Uterus (tissue), 3 donors: ENCODE measurements at regions not wholly inside any gene's neighbourhood (a gene's known extent, or its start where the extent isn't known, plus 50 kb on each side); places are given as distances from the start of the nearest gene placed in this dataset.

Experiments used
- DNase-seq, 2 donors: peaks; one replicate each; pipeline ENCODE4 v3.0.0-alpha.2; 2019 to 2020
- H3K27ac ChIP-seq, 2 donors: fragments of 200-600 bp; sonication (generic); 1 replicate in 1 of 2; 2 replicates in 1 of 2; pipeline ENCODE4 v1.5.1; 2016 to 2018
- H3K27me3 ChIP-seq, 2 donors: fragments of 200-600 bp; sonication (generic); one replicate each; pipeline ENCODE4 v1.5.1; 2018 to 2019; ENCODE audit warnings: control low read depth in 1 of 2
- H3K36me3 ChIP-seq, 2 donors: fragments of 200-600 bp; sonication (generic); one replicate each; pipeline ENCODE4 v1.5.1; 2019; ENCODE audit warnings: control low read depth in 1 of 2
- H3K4me1 ChIP-seq, 2 donors: fragments of 200-600 bp; sonication (generic); one replicate each; pipeline ENCODE4 v1.5.1; 2018 to 2019; ENCODE audit warnings: control low read depth in 1 of 2
- H3K4me3 ChIP-seq, 2 donors: fragments of 200-600 bp; sonication (generic); 1 replicate in 1 of 2; 2 replicates in 1 of 2; pipeline ENCODE4 v1.5.1; 2018 to 2019; ENCODE audit warnings: mild to moderate bottlenecking in 1 of 2
- H3K9me3 ChIP-seq, 2 donors: fragments of 200-600 bp; sonication (generic); one replicate each; pipeline ENCODE4 v1.5.1; 2019; ENCODE audit warnings: control low read depth in 1 of 2
- POLR2A ChIP-seq, 2 donors: fragments of 450-650 bp; IDR thresholded peaks; one replicate each; pipeline ENCODE4 v1.6.1; 2016; ENCODE audit warnings: antibody characterized with exemption in 2 of 2, mild to moderate bottlenecking in 1 of 2, moderate library complexity in 1 of 2
- intact Hi-C: fragments of 100-400 bp; cut with DNase I; formaldehyde crosslinking; loops from one replicate; pipeline ENCODE4 v1.15.1; 2023; ENCODE audit warnings: low total_unique reads
- TF ChIP-seq, protein P1 (sequence below), 4 experiments: fragments of 200-600 bp in 2 of 4; fragments of 450-650 bp in 2 of 4; sonication (generic) in 2 of 4; IDR thresholded peaks; one replicate each; pipeline ENCODE4 v1.5.1; 2016 to 2019; ENCODE audit warnings: antibody characterized with exemption in 4 of 4, mild to moderate bottlenecking in 2 of 4, moderate library complexity in 1 of 4
- donor health status: DM: yes; HTN: yes; CAD: no.

GRCh38 chr5:6264394-6264793, 114.0 kb downstream of the MED10 start:
- Histone ChIP-seq H3K4me3 (no peak overlapping the region), H3K4me1 (no peaks in the 10 kb centered on the region), H3K9me3 (no peaks in the 10 kb centered on the region), H3K27me3 (no peaks in the 10 kb centered on the region), H3K27ac (no peak overlapping the region), H3K36me3 (no peaks in the 10 kb centered on the region)
- intact Hi-C loops, result no loop called here
- TF ChIP-seq, protein P1, sequence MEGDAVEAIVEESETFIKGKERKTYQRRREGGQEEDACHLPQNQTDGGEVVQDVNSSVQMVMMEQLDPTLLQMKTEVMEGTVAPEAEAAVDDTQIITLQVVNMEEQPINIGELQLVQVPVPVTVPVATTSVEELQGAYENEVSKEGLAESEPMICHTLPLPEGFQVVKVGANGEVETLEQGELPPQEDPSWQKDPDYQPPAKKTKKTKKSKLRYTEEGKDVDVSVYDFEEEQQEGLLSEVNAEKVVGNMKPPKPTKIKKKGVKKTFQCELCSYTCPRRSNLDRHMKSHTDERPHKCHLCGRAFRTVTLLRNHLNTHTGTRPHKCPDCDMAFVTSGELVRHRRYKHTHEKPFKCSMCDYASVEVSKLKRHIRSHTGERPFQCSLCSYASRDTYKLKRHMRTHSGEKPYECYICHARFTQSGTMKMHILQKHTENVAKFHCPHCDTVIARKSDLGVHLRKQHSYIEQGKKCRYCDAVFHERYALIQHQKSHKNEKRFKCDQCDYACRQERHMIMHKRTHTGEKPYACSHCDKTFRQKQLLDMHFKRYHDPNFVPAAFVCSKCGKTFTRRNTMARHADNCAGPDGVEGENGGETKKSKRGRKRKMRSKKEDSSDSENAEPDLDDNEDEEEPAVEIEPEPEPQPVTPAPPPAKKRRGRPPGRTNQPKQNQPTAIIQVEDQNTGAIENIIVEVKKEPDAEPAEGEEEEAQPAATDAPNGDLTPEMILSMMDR (IDR thresholded peaks at IDR 0.05), result no peak
- TF ChIP-seq POLR2A (IDR thresholded peaks at IDR 0.05), result no peak
- no peak for DNase-seq

GRCh38 chr5:6262651-6263363, 115.5 kb downstream of the MED10 start:
- TF ChIP-seq, protein P1 (IDR thresholded peaks at IDR 0.05), result no peak
- TF ChIP-seq POLR2A (IDR thresholded peaks at IDR 0.05), result no peak
- Histone ChIP-seq H3K27ac (no peak overlapping the region), H3K4me3 (no peak overlapping the region), H3K36me3 (no peaks in the 10 kb centered on the region), H3K4me1 (no peaks in the 10 kb centered on the region), H3K27me3 (no peaks in the 10 kb centered on the region), H3K9me3 (no peaks in the 10 kb centered on the region)
- intact Hi-C loops, result no loop called here
- no peak for DNase-seq

DNA sequence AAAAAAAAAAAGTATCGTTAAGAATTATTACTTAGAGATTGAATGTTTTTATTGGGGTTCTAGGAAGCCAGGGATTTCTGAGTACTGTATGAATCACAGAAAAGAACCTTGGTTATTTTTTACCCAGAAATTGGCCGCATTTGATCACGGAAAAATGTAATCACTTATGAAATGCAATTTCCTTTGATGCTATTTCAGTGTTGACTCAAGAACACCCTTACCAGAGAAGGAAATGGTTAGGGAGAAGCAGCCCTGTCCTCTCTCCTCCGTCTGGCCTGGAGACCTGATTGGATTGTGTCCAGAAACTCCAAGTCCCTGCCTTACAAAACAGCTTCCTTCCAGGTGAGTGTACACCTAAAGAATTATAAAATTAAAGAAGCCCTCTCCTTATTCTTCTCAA, 116.7 kb downstream of the MED10 start:
- no peak overlapping the region for H3K4me3 ChIP-seq
- no peaks in the 10 kb centered on the region for H3K27me3 ChIP-seq
- TF ChIP-seq POLR2A (IDR thresholded peaks at IDR 0.05), result no peak
- TF ChIP-seq, protein P1 (IDR thresholded peaks at IDR 0.05), result no peak
- no peaks in the 10 kb centered on the region for H3K9me3 ChIP-seq
- H3K4me1 ChIP-seq, result no peaks in the 10 kb centered on the region
- no peaks in the 10 kb centered on the region for H3K36me3 ChIP-seq
- DNase-seq, result no peak
- H3K27ac ChIP-seq, result no peak overlapping the region
- intact Hi-C loops, result no loop called here

GRCh38 chr5:6261256-6261655, 117.1 kb downstream of the MED10 start:
- H3K27ac ChIP-seq, result no peak overlapping the region
- H3K4me1 ChIP-seq, result no peaks in the 10 kb centered on the region
- DNase-seq, result no peak
- no peak overlapping the region for H3K4me3 ChIP-seq
- no peaks in the 10 kb centered on the region for H3K36me3 ChIP-seq
- H3K27me3 ChIP-seq, result no peaks in the 10 kb centered on the region
- no peaks in the 10 kb centered on the region for H3K9me3 ChIP-seq
- no peak for TF ChIP-seq POLR2A (IDR thresholded peaks at IDR 0.05)
- intact Hi-C loops, result no loop called here

DNA sequence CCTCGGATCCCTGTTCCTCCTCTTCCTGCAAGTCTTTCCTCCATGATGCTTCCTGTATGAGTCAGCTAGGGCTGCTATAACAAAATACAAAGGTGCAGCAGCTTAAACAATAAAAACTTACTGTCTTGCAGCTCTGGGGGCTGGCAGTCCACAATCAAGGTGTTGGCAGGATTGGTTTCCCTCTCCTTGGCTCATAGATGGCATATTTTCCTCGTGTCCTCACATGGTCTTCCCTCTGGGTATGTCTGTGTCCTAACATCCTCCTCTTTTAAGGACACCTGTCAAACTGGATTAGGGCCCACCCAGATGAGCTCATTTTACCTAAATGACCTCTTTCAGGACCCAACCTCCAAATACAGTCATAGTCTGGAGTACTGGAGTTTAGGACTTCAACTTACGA, 117.5 kb downstream of the MED10 start:
- H3K27ac ChIP-seq, result no peak overlapping the region
- no peaks in the 10 kb centered on the region for H3K9me3 ChIP-seq
- intact Hi-C loops, result no loop called here
- TF ChIP-seq, protein P1 (IDR thresholded peaks at IDR 0.05), result no peak
- TF ChIP-seq POLR2A (IDR thresholded peaks at IDR 0.05), result no peak
- no peaks in the 10 kb centered on the region for H3K4me1 ChIP-seq
- no peaks in the 10 kb centered on the region for H3K27me3 ChIP-seq
- no peaks in the 10 kb centered on the region for H3K36me3 ChIP-seq
- DNase-seq, result no peak
- no peak overlapping the region for H3K4me3 ChIP-seq

DNA sequence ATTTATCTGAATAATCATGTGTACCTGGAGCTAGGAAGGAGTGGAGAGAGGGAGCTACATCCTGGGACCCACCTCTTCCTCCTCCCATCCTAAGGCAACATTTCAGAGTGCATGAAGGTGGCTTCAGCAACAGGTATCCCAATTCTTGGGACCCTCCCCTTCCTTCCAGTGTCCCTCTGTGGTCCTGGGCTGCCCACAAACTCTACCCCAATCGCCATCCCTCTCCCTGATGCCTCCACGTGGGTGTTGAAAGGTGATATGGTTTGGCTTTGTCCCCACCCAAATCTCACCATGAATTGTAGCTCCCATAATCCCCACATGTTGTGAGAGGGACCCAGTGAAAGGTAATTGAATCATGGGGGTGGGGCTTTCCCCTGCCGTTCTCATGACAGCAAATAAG, 121.4 kb downstream of the MED10 start:
- H3K4me1 ChIP-seq, result no peaks in the 10 kb centered on the region
- H3K9me3 ChIP-seq, result no peaks in the 10 kb centered on the region
- H3K36me3 ChIP-seq, result no peaks in the 10 kb centered on the region
- DNase-seq, result no peak
- intact Hi-C loops, result no loop called here
- H3K27ac ChIP-seq, result no peak overlapping the region
- H3K27me3 ChIP-seq, result no peaks in the 10 kb centered on the region
- H3K4me3 ChIP-seq, result no peak overlapping the region
- no peak for TF ChIP-seq POLR2A (IDR thresholded peaks at IDR 0.05)
- TF ChIP-seq, protein P1 (IDR thresholded peaks at IDR 0.05), result no peak
